HEK293 (cell line): ENCODE measurements at regions not wholly inside any gene's neighbourhood (a gene's known extent, or its start where the extent isn't known, plus 50 kb on each side); places are given as distances from the start of the nearest gene placed in this dataset.

ENCODE experiments used
- CTCF ChIP-seq: fragments of 450-650 bp; formaldehyde crosslinking; IDR thresholded peaks from 2 replicates; pipeline ENCODE4 v1.5.1; 2016; ENCODE audit warnings: missing biosample characterization, missing genetic modification characterization
- RBAK ChIP-seq: fragments of 450-650 bp; formaldehyde crosslinking; IDR thresholded peaks from 2 replicates; pipeline ENCODE4 v1.5.1; 2016; ENCODE audit warnings: missing biosample characterization, missing genetic modification characterization
- REST ChIP-seq: fragments of 450-650 bp; formaldehyde crosslinking; IDR thresholded peaks from 2 replicates; pipeline ENCODE4 v1.5.1; 2016; ENCODE audit warnings: missing biosample characterization, missing genetic modification characterization
- TSHZ1 ChIP-seq: fragments of 450-650 bp; formaldehyde crosslinking; IDR thresholded peaks from 2 replicates; pipeline ENCODE4 v1.5.1; 2016; ENCODE audit warnings: missing biosample characterization, missing genetic modification characterization, borderline replicate concordance
- ZBTB1 ChIP-seq: fragments of 450-650 bp; formaldehyde crosslinking; IDR thresholded peaks from 2 replicates; pipeline ENCODE4 v1.5.1; 2016; ENCODE audit warnings: missing biosample characterization, missing genetic modification characterization
- ZBTB26 ChIP-seq: fragments of 450-650 bp; formaldehyde crosslinking; optimal IDR thresholded peaks from 2 replicates; pipeline ENCODE3; 2016; ENCODE audit warnings: missing biosample characterization, mild to moderate bottlenecking, missing genetic modification characterization
- ZBTB8A ChIP-seq: fragments of 450-650 bp; formaldehyde crosslinking; IDR thresholded peaks from 2 replicates; pipeline ENCODE4 v1.5.1; 2016; ENCODE audit warnings: missing biosample characterization, missing genetic modification characterization
- ZNF202 ChIP-seq: fragments of 450-650 bp; formaldehyde crosslinking; IDR thresholded peaks from 2 replicates; pipeline ENCODE4 v1.5.1; 2016; ENCODE audit warnings: missing biosample characterization, missing genetic modification characterization, borderline replicate concordance
- ZNF26 ChIP-seq: fragments of 450-650 bp; formaldehyde crosslinking; IDR thresholded peaks from 2 replicates; pipeline ENCODE4 v1.5.1; 2016; ENCODE audit warnings: missing biosample characterization, missing genetic modification characterization
- ZNF629 ChIP-seq: fragments of 450-650 bp; formaldehyde crosslinking; IDR thresholded peaks from 2 replicates; pipeline ENCODE4 v1.5.1; 2017; ENCODE audit warnings: missing biosample characterization, missing genetic modification characterization
- ZSCAN4 ChIP-seq: fragments of 450-650 bp; formaldehyde crosslinking; IDR thresholded peaks from 2 replicates; pipeline ENCODE4 v1.5.1; 2017; ENCODE audit warnings: missing biosample characterization, missing genetic modification characterization

- TF ChIP-seq ZNF26 (tag by site-specific recombination) (no peak), TSHZ1 (no peak), CTCF (tag by site-specific recombination) (no peak), ZBTB26 (no peak), ZBTB1 (tag by site-specific recombination) (no peak), ZNF202 (tag by site-specific recombination) (no peak), REST (tag by site-specific recombination) (no peak), RBAK (tag by site-specific recombination) (no peak), ZSCAN4 (tag by site-specific recombination) (no peak), ZBTB8A (tag by site-specific recombination) (no peak), ZNF629 (no peak)
These were observed 301.9 kb downstream of the LMX1A start for GRCh38 chr1:165054627-165055026.
